Esophagus squamous epithelium (tissue), 4 donors: ENCODE measurements at regions not wholly inside any gene's neighbourhood (a gene's known extent, or its start where the extent isn't known, plus 50 kb on each side); places are given as distances from the start of the nearest gene placed in this dataset.

Source experiments
- CTCF ChIP-seq, 6 experiments: fragments of 450-650 bp in 4 of 6; fragments of 200-600 bp in 2 of 6; sonication (generic) in 2 of 6; IDR thresholded peaks; one replicate each; pipeline ENCODE4 v1.5.1; 2016 to 2019; ENCODE audit warnings: antibody characterized with exemption in 6 of 6, mild to moderate bottlenecking in 4 of 6, moderate library complexity in 4 of 6
- POLR2A ChIP-seq, 4 donors: fragments of 450-650 bp; IDR thresholded peaks; one replicate each; pipeline ENCODE4 v1.6.1; 2017; ENCODE audit warnings: antibody characterized with exemption in 4 of 4, mild to moderate bottlenecking in 4 of 4, moderate library complexity in 3 of 4

GRCh38 chr12:46652692-46653091 is 173.1 kb downstream of the SLC38A4 start:
- TF ChIP-seq CTCF (IDR thresholded peaks at IDR 0.05) (no peak), POLR2A (IDR thresholded peaks at IDR 0.05) (no peak)
